HG02973 (cell line): ENCODE measurements at regions not wholly inside any gene's neighbourhood (a gene's known extent, or its start where the extent isn't known, plus 50 kb on each side); places are given as distances from the start of the nearest gene placed in this dataset.
A peak's percentile ranks its signal among the peaks of the same experiment; 100 is the strongest.

Experiments
- ATAC-seq: cut with Tn5 transposase; IDR thresholded peaks from one replicate; pipeline ENCODE4 v1.9.1; 2021; ENCODE audit warnings: moderate library complexity; ENCODE audit not compliant: unreplicated experiment

DNA sequence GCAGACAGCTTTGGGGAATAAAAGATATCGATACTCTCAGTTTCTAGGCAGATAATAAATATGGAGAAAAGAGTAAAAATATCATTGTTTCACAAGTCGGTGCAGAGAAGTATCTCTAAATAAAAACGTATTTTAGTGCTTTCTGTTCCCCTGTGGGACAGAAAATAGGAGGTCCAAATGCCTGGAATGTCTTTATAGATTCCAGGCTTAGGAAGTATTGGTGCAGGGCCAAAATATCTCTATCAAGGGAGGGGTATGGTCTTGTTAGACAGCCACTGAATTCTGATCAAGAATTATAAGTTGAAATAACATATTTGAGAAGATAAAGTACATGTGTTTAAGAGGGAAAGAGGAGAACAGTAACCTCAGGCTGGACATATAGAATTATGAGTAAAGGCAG, 596.4 kb downstream of the PCDH18 start:
- no peak for ATAC-seq

DNA sequence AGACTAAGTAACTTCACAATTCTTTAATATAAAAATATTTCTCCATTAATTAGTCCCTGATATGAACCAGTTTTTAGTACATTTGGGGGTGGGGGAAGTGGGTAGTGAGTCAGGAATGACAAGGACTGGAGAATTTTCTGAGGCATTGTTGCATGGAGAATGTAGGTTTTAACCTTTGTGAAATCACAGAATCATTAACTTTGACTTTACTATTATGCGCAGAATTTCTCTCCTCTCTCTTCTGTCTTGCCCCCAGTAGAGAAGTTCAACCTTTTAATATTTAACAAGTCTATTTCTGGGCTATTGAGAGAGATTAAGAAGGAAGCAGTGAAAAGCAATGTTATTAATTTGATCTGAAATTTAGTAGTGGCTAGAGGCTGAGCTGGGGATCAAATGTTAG, 597.0 kb downstream of the PCDH18 start:
- ATAC-seq: no peak

DNA sequence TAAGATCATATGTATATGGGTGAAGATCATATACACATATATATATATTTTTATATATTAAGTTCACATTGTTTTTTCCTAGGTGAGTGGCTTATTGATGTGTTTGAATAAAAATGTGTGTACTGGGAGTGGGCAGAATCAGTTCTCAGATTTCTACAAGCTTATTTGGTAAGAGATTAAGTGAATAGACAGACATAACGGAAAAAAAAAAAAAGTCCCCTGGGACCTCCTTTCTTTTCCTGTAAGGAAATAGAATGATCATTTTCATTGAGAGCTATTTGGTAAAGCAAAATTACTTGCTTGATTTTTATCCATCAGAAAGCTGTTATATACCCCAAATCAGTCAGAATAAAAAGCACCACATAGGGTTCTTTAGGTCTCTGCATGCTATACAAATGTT, 597.7 kb downstream of the PCDH18 start:
- no peak for ATAC-seq

DNA sequence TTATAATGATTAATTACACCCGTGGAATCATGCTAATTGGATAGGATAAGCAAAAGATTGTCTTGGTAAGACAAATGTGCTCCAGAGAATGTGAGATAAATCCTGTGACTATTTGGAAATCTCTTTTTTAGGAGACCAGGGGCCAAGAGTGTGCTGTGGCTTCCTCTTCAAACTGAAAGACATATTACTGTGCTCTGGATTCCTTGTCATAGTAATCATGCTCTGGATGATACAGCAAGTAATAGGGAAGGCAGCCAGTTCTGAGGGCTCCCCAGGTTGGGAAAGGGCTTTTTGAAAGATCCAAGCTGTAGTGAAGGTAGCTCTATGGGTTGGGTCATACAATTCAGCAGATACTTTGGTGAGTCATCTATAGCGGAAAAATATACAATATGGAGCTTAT, 600.5 kb downstream of the PCDH18 start:
- ATAC-seq: no peak

DNA sequence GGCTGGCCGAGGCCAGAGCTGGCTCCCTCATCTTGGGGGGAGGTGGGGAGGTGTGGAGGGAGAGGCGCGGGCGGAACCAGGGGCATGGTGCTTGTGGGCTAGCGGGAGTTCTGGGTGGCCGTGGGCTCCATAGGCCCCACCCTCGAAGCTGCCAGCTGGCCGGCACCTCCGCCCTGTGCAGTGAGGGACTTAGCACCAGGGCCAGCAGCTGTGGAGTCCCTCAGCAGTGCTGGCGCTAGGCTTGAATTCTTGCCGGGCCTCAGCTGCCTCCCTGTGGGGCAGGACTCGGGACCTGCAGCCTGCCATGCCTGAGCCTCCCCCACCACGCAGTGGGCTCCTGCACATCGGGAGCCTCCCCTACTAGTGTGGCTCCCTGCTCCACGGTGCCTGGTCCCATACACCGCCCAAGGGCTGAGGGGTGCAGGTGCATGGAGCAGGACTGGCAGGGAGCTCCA, 603.3 kb downstream of the PCDH18 start:
- ATAC-seq: no peak

DNA sequence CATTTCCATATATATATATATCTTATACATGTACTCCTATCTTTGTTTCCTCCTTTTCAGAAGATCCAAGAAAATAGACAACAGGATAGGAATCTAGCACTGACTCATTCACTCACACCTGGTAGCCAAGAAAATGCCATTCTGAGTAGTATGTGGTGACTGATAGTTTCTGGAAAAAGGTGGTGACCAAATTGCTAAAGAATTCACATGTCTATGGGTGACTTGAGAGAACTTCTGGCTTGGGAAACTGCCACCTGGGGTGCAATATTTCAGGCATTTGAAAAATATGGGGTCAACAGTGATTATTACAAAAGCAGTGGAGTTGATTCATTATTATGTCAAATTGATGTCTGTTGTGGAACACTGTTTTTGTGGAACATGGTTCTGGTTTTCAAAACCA, 605.1 kb downstream of the PCDH18 start:
- ATAC-seq: no peak

DNA sequence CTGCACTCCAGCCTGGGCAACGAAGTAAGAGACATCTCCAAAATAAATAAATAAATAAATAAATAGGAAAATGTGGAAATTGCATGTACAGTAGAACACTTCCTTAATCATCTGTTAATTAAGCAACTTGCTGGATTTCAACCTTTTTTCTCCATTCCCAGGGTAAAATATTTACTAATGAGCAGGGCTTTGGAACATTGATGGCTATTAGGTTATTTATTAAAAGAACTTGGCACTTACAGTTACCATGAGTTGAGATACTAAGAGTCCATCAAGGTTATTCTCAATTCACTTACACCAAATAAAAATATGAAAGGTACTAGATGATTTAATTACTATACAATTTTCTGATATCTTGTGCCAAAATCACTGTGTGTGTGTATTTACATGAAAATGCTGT, 607.1 kb downstream of the PCDH18 start:
- no peak for ATAC-seq

DNA sequence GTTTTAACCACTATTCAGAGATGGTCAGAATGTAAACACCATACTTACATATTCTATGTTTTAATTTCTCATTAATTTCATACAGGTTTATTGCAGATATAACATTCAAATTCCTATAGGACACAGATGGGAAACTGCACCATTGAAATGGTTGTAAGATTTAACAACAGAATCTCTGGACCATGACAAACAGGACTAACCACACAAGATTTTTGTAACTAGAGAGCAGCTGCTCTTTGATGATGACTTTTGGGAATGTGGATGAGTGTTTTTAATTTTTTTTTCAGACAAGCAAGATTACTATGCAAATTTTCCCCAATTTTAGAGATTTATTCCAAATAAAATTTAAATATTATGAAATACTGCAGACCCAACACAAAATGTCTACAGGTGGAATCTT, 610.2 kb downstream of the PCDH18 start:
- ATAC-seq: no peak

DNA sequence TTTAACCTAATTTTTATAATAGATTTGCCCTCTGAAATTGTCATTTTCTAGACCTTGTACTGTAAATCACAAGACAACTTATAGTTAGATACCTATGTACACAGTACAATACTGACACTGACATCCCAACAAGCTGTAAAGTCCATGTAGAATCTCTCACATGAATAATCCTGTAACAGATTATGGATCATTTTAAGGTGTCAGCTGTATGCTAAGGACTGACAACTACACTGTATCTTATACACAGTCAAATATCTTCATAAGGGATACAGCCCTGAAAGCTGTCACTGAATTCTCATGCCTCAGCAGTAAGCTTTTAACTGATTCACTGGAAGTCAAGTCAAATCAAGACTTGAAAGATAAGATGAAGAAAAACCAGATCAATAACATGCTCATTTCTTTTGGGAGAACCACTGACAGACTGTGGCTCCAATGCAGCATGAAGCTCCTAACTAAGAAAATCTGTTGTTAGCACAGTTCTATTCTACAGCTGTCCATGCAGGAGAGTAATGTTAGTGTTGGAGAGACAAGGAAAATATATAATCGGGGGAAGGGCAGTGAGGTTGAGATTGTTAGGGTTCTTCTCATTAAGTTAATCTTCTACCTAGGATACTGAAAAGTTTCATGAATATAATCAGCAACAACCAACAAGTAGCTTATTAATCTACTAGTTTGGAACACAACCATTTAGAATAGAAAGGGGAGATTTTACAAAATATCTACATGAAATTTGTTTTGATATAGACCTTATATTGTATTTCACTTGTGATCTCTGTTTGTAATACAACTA, 612.0 kb downstream of the PCDH18 start:
- ATAC-seq: no peak

DNA sequence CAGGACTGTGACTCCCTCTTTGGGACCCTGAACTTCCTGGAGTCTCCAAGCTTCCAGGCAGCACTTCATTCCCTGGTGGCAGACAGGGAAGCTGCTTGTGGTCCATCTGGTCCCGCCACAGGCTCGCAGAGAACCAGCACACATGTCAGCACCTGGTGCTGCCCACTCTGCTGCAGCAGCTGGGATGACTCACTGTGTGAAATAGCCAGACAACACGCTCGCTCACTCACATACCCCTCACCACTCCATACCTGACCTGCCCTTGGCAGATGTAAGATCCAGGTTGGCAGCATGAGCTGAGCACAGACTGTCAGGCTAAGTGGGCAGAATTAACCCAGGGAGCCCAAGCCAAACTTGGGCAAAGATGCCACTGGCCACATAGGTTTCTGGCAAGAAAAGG, 613.5 kb downstream of the PCDH18 start:
- no peak for ATAC-seq

DNA sequence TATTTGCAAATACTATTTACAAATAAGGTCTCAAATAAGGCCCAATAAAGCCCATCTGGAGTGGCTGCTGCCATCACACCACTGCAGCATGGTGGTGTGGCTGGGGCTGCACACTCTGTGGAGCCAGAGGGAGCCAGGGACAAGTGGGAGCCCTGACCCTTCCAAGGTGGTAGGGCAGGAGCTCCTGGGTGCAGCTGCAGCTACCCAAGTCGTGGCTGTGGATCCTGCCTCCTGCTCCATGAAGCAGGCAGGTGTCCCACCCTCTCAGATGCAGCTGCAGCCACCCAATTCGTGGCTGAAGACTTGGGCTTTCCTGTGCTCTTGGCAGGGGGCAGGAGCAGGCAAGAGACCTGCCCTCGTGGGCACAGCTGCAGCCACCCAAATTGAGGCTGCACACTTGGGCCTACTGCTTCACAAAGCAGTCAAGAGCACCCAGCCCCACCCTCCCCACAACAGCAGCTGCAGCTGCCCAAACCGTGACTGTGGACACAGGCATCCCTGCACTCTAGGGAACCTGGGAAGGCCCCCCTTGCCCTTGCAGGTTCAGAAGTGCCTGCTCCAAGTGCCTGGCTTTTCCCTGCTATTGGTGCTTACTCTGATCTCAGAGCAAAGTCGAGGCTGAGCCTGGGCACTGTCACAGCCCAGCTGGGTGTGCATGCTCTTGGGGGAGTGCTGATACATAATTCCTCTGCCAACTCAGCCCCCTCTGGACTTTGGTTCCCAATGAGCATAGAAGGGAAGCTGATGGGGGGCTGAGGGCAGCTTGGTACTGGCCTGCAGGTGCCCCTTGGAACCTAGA, 614.8 kb downstream of the PCDH18 start:
- ATAC-seq: no peak

DNA sequence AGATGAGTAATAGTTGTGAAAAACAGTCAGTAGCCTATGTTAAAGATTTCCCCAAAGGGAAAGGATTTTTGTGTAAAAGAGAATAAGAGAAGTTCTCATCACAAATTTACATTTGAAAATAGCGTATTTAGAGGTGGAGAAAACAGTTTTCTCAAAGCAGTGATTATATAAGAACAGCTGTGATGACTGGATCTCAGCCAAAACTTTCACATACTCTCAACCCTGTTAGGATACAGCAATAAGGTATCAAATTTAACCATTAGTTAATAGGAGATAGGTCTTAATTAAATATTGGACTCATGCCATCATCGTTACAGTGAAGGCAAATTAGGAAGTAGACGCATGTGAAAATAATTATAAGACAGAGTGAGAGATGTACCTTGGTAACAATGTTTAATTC, 622.7 kb downstream of the PCDH18 start:
- ATAC-seq: no peak

DNA sequence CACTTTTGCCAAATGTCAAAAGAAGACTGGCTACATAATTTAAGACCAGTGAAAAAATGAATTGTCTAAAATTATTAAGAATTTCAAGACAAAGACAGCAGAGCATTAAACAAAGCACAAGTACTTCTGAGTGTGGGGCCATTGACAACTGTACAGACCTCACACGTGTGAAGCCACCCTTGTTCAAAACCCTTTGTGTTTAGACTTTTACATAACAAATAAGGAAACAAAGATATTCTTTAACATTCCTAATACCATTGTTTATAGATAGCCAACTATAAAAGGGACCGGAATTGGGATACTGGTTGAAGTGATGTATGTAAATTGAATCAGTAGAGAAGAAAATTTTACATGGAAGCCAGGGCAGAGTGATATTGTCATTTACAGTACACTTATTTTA, 624.2 kb downstream of the PCDH18 start:
- ATAC-seq: no peak

DNA sequence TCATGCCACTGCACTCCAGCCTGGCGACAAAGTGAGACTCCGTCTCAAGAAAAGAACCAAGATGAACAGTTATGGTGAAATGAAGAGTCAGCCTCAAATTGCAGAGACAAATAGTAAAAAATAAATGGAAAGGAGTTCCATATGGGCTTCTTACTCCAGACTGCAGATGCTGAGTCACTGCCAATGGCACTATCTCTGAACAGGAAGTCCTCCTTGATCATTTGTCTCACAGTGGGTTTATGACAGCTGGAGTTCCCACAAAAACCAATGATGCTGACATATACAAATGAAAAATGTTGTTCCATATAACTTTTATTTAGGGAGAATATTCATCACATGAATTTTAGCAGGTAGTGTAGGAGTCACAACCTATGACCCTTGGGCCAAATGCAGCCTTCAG, 631.6 kb downstream of the PCDH18 start:
- no peak for ATAC-seq

DNA sequence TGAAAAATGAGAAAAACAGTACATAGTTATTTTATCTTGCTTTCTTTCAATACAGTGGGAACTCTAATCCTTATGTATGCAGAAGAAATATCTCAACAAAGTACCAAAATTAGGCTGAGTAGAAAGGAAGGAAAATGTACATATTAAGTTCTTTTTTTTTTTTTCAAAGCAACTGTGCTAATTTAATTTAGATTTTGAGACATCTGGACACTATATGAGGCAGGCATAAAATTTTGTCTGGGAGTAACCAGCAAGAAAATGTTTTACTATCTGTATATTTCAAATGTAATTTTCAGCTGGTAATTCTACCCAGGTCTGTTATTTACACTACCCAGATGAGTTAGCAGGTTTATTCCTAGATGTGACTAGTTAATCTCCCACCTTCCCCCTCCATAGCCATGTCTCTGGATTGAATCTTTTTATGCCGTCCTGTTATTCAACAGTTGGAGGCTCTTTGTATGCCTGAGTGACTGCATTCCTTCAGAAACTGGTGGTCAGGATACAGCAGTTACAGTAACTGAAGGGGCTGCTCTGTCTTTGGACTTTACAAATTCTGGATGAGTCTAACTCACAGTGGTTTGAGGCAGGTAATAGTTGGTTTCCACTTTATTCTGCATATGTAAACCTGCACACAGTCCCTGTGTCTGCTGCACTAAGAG, 633.6 kb downstream of the PCDH18 start:
- no peak for ATAC-seq

DNA sequence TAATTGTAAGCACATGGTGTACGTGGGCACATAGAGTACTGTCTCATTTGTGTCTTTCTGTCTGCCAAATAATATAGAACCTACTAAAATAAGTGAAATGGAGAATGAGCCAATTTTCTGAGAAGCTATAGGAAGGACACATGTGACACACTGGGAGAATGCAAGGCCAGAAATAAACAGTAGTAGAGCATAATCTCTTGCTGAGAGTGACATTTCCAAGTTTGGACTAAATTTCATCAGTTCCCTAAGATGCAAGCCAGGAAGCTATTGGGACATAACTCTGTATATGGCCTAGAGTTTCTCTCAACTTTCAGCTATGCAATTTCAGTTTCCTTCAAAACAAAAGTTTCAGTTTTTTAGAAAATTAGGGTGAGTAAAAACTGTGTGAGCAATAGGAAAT, 638.7 kb downstream of the PCDH18 start:
- no peak for ATAC-seq

DNA sequence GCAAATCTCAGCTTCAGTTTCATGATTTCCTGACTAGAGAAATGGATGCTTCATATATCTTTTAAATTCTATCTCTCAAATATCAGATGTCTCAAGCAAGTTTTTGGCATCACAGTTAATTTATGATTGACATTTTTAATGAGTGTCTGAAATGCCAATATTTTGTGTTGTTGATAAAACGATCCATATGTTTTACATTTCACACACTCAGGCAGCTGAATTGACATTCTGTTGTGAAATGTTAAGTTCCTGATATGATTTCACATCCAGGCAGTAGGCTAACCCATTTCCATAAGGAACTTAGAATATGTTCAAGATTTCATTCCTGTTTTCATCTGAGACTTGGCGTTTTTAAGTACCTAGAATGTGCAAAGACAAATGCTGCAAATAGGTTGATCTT, 650.6 kb downstream of the PCDH18 start:
- no peak for ATAC-seq

DNA sequence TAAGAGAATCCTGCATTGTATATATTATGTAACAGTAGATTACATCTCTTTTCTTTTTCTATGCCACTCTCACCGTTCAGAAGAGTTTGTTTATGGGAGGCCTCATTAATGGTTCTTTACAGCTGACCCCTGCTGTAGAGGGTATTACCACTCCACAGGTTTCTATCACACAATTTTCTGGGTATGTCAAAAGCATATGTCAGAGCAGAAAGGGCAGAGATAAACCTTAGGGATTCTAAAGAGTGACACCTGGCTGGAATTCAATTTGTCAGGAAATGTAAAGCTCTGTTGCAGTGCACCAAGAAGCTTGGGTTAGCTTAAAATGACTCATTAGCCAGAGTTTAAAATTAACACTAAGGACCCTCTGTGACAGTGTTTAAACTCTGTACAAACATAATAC, 658.7 kb downstream of the PCDH18 start:
- ATAC-seq: no peak

DNA sequence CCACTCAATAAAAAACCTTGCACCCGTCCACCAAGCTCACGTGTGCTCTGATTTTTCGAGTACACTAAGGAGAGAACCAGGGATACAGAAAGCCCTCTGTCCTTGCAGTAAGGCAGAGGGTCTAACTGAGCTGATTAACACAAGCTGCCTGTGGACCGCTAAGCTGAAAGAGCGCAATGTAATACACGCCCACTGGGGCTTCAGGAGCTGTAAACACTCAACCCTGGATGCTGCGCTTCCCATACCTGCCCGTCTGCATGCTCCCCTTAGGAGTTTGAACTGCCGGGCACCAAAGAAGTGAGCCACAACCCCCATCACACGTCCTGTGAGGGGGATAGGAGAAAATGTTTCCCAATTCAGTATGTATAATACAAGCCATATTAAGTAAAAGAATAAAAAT, 664.8 kb downstream of the PCDH18 start:
- no peak for ATAC-seq

DNA sequence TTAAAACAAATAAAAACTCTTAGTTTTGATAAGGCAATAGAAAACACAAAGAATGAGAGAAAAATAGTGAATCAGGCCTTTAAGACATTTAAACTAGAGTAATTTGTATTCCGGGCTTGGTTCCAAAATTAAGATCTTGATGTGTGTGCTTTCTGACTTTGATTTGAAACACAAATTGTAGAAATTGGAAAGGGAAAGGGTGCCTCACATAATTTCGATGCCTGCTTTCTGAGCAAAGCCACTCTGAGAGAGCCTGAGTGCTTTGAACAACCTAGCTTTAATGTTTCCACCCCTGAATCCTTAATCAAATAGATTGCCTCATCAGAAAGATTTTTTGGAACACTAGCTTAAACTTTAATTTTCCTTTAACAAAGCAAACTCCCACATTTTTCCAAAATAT, 666.8 kb downstream of the PCDH18 start:
- ATAC-seq: no peak

DNA sequence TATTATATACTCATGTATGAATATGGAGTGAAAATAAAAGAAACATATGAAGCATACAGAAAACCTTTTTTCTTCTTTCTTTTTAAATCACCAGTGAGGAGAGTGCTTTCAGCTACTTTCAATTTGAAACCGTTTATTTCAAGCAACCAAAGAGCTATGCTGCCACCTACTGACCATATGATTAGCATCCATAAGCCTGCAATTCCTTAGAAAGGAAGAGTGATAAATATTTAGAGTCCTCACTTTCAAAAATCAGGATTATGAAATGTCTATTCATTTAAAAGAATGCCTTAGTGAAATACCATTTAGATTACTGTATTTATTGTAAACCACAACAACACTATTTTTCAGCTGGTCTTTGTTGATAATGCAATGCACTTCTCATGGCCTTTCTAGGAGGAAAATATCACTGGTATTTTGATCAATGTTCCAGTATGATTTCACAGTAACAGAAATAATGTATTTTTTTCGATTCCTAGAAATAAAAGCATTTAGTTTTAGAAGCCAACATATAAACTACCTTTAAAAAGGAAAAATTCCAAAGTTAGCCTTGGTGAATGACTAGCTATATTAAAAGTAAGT, 667.6 kb downstream of the PCDH18 start:
- ATAC-seq: peak; percentile 96

DNA sequence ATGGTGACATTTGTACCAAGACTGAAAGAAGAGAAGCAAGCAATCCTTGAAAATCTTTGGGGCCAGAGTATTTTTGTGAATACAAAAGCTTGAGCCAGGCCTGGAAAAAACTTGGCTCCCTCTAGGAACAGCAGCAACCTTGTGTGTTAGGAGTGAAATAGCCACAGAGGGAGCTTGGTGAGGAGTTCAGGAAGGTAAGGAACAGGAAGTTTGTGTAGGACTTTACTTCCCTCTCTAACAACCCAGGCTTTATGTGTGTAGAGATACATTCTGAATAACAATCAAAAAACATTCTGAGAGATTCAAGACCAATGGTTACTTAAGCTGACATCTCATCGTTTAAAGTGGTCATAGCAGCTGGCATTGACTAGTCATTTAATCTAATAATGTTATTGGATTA, 668.5 kb downstream of the PCDH18 start:
- no peak for ATAC-seq
